SW 1271 (cell line): ENCODE measurements at regions not wholly inside any gene's neighbourhood (a gene's known extent, or its start where the extent isn't known, plus 50 kb on each side); places are given as distances from the start of the nearest gene placed in this dataset.

Experiments
- DNase-seq, 2 experiments: peaks; one replicate each; lab custom pipeline; 2025; lab: John Stamatoyannopoulos, UW

DNA sequence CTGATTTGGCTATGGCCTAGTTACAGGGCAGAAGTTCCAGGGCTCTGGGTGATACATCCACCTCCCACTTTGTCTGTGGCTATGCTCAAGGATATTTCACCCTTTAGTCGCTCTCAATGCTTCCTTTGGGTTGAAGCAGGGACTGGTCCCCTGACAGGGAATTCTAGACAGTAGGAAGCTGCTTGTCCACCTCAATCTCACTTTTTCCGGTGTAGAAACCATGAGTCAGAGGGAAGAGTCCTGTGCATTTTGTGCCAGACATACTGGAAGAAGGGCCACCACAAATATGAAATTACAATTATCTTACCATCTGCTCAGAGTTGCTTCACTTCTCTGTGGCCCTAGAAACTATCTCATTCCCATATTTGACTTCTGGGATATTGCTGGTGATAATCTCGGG is 413.7 kb upstream of the FAT3 start:
- DNase-seq, result no peak

DNA sequence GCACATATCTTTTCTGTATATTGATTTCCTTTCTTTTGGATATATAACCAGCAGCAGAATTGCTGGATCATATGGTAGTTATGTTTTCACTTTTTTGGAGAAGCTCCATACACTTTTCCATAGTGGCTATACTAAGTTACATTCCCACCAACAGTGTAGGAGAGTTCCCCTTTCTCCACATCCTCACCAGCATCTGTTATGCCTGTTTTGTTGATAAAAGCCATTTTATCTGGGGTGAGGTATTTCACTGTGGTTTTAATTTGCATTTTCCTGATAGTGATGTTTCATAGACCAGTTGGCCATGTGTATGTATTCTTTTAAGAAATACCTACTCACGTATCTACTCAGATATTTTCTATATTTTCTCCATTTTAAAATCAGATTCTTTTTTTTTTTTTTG is 419.3 kb upstream of the FAT3 start:
- DNase-seq, result no peak

DNA sequence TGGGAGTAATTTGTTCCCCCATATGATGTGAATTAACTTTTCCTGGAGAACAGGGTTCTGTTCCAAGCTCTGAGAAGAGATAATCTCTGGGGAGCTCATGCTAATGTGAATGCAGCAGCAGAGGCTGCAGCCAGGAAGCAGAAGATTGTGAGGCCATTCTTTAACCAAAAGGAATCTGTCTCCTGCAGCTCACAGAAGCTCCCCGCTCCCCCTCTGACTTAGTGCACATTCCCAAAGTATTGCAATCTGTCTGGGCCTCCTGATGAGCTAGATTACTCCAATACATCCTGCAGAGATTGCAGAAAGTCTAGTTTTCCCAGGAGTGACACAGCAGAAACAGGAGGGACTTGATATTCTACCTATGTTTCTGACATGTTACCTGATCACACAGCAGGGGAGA is 420.6 kb upstream of the FAT3 start:
- no peak for DNase-seq

GRCh38 chr11:91802475-91802874 is 422.1 kb upstream of the FAT3 start:
- DNase-seq, result no peak

DNA sequence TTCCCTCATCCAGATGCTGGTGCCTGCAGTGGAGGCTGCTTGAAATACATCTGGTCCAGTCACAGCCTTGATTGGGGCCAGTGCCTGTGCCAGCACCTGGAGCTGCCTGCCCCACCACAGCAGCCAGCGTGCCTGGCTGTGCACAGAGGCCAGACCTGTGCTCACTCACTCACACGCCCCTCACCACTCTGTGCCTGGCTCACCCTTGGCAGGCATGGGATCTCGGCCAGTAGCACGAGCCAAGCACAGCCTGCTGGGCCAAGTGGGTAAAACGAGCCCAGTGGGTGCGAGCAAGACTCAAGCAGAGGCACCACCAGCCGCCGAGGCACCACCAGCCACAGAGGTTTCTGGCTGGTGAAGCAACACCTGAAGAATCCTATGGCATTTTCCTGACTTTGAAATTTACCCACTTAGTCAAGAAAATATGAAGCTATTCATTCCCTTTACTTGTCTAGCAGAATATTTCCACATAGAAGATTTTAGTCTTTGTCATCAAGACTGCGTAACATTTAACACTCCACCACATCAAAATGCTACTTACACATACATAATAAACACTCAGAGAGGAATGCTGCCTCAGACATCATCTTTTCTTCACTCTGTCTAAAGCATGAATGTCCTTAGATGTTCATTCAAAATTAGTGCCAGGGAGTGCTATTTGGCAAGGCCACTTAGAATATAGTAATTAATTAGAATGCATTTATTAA is 424.3 kb upstream of the FAT3 start:
- DNase-seq, result no peak

GRCh38 chr11:91798240-91798639 is 426.4 kb upstream of the FAT3 start:
- DNase-seq, result no peak

DNA sequence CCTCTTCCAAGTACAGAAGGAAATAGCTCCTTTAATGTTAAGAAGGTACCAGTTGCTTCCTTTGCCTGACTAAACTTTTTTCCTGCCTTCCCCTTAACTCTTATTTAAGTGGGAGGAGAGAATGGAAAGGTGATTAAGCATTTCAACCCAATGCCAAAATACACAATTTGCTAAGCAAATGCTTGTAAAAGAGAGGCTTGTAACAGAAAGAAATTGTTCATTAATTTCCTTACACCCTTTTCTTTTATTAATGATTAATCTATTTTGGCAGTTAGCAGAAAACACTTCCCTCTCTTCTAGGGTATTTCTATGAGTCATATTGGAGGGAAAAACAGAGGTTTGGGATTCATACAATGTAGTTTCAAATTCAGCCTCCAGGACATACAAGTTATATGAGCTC is 427.6 kb upstream of the FAT3 start:
- no peak for DNase-seq

- DNase-seq, result no peak
Measured at GRCh38 chr11:91795139-91795887, 429.3 kb upstream of the FAT3 start.

- no peak for DNase-seq
Measured at GRCh38 chr11:91794146-91794545, 430.5 kb upstream of the FAT3 start.

GRCh38 chr11:91792779-91793262 is 431.8 kb upstream of the FAT3 start:
- no peak for DNase-seq

DNA sequence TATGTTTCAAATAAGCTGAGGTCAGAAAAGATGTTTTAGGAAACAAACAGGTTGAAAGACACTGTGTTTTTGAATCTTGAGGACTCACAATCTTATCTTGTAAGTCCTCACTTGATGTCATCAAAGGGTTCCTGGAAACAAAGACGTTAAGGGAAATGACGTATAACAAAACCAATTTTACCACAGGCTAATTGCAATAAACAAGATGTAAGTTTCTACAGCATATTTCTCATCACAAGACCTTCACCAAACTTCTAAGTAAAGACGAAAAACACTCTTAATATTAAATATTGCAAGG is 433.5 kb upstream of the FAT3 start:
- no peak for DNase-seq

DNA sequence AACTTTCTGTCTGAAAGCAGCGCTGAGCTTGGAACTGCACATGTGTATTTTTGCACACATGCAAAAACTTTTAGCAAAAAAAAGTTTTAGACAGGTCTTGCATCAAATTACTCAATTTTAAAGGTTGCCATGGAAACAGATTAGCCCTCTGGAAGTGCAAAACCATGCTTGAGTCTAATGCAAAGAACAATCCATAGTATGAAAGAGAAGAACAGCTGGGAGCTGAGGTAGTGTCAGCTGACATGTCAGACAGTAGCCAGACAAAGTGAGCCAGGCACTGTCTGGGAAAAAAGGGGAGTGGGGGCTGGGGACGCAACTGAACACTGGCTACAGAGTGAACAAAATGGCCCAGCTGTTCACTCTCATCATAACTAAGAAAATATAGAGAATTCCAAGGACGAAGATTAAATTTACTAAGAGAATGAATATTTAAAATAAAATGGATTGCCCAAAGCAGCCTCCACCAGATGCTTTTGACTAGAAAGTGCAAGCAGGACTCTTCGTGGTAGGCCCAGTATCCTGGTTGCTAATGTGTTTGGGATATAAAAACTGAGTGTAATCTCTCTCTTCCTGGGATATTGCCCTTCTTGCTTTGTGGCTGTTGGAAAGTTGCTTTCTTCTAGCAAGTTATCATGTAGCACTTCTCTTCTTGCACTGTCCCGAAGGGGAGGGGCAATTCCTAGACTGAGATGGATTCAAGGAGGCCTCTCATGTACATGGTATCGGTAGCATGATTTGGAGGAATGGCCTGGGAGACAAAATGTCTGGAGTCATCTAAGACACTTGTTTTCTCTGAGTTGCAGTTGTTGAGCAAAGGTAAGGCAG is 434.1 kb upstream of the FAT3 start:
- DNase-seq, result no peak

DNA sequence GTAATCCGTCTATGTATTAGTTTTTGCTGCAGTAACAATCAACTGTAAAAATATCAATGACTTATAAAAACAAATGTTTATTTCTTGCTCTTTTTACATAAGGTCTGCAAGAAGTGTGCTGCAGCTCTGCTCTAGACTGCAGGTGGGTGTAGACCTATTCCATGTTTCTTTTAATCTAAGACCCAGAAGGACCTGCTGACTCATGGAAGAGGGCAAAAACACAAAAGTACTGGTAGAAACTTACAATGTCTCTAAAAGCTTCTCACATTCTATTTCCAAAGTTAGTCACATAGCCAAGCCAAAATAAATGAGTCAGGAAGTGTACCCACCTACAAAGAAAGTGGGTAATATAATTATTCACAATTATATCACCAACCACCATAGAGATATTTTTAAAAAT is 435.9 kb upstream of the FAT3 start:
- DNase-seq, result no peak

GRCh38 chr11:91786097-91786496 is 438.5 kb upstream of the FAT3 start:
- no peak for DNase-seq

DNA sequence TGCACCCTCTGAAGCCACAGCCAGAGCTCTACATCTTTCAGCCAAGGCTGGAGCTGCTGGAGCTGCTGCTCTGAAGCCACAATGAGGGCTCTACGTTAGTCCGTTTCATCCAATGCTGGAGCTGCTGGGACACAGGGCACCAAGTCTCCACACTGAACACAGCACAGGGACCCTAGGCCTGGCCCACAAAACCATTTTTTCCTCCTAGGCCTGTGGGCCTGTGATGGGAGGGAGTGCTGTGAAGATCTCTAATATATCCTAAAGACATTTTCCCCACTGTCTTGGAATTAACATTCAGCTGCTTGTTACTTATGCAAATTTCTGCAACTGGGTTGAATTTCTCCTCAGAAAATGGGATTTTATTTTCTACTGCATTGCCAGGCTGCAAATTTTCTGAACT is 441.4 kb upstream of the FAT3 start:
- no peak for DNase-seq

- DNase-seq, result no peak
Measured at GRCh38 chr11:91778758-91779157, 445.9 kb upstream of the FAT3 start.

DNA sequence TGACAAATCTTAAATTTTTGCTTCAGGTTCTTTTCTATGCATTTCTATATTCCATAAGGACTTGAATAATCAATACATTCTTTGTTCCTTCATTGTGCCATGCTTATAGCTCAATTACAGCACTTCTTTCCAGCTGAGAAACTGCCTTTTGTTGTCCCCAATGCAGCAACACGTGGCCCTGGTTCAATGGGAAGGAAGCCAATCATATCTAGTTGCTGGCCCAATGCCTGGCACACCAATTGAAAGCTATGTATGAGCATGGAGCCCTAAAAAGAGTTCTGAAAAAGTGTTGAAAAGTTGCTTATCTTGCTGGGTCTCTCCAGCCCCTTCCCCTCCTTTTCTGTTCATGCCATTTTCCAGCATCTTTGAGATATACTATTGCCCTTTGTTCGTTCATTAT is 448.0 kb upstream of the FAT3 start:
- no peak for DNase-seq

DNA sequence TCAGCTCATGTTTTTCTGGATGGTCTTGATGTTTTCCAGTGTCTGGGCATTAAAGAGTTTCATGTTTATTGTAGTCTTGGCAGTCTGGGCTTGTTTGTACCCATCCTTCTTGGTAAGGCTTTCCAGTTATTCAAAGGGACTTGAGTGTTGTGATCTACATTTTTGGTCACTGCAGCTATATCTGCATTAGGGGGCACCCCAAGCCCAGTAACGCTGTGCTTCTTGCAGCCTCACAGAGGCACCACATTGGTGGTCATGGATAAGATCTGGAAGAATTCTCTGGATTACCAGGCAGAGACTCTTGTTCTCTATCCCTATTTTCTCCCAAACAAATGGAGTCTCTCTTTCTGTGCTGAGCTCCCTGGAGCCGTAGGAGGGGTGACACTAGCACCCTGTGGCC is 451.5 kb upstream of the FAT3 start:
- DNase-seq, result no peak

DNA sequence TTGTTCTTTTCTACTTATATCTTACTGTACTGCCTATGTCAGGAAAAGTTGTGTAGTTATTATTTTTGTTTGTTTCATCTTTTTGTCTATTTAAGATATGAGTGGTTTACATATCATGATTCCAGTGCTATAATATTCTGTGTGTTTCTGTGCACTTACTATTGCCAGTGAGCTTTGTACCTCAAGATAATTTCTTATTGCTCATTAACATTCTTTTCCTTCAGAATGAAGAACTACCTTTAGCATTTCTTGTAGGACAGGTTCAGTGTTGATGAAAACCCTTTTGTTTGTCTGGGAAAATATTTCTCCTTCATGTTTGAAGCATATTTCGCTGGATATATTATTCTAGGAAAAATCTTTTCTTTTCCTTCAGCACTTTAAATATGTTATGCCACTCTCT is 452.7 kb upstream of the FAT3 start:
- no peak for DNase-seq

DNA sequence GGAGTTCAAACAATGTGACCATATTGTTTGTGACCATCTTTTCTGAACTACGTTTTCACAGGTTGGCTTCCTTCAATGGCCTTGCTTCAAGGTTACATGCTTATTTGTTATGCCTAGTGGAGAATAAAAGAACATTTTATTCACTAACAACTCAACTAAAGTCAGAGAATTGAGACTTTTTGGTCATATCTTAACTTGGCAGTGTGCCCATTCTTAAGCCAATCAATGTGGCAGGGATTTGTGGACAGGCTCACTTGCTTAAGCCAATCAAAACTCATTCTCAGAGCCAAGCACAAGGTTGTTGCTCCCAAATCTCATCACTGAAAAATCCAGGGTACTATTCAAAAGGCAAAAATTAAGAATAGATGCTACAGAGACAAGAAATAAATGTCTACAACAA is 455.8 kb upstream of the FAT3 start:
- no peak for DNase-seq

DNA sequence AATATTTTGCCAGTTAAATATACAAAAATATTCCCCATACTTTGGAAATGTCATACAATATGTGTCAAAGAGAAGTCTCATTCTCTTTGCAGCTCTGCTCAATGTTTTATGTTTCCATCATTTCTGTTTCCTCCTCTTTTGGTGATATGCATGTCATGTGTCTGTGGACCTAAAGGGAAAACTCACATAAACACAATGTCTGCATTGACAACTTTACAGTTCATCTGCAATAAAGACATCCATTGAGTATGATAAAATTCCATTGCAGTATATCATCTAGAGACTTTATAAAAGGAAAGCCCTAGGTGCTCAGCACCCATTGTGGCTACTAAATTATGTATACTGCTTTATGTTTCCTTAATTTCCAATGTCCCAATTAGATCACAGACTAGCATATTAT is 461.3 kb upstream of the FAT3 start:
- DNase-seq, result no peak

- DNase-seq, result no peak
Measured at GRCh38 chr11:91761406-91762025, 463.1 kb upstream of the FAT3 start.
